Right lobe of liver (tissue), 4 donors: ENCODE measurements at regions not wholly inside any gene's neighbourhood (a gene's known extent, or its start where the extent isn't known, plus 50 kb on each side); places are given as distances from the start of the nearest gene placed in this dataset.
A peak's percentile ranks its signal among the peaks of the same experiment; 100 is the strongest.
"Not testable (repeated sequence)": the region's sequence is repeated elsewhere in the genome, so short reads cannot be mapped to it uniquely, and the experiment has no call there.

ENCODE experiments used
- CTCF ChIP-seq, 4 donors: fragments of 200-600 bp in 3 of 4; fragments of 450-650 bp in 1 of 4; IDR thresholded peaks; one replicate each; pipeline versions ENCODE4 v1.5.1 to v1.8.0; 2016 to 2022; ENCODE audit warnings: antibody characterized with exemption in 4 of 4, mild to moderate bottlenecking in 2 of 4
- POLR2A ChIP-seq: fragments of 450-650 bp; IDR thresholded peaks from one replicate; pipeline ENCODE4 v1.6.1; 2017; ENCODE audit warnings: antibody characterized with exemption, mild to moderate bottlenecking
- donor health status: DM: no; HTN: no; CAD: no.
- donor health status: DM: no; HTN: no; CAD: no.
- donor health status: DM: no; HTN: yes; CAD: no.

- peak in 1 of 4 donors; percentile 25 for TF ChIP-seq CTCF (IDR thresholded peaks at IDR 0.05)
- not testable (repeated sequence) for TF ChIP-seq POLR2A
Measured at GRCh38 chr12:23389315-23389714, 560.2 kb downstream of the SOX5 start.
